GM12873 (cell line): ENCODE measurements at regions not wholly inside any gene's neighbourhood (a gene's known extent, or its start where the extent isn't known, plus 50 kb on each side); places are given as distances from the start of the nearest gene placed in this dataset.

Experiments
- TF ChIP-seq, protein P1 (sequence below): IDR thresholded peaks from 2 replicates; pipeline ENCODE4 v1.5.1; 2012; ENCODE audit warnings: low read depth, mild to moderate bottlenecking, moderate library complexity, low read length, control low read depth; ENCODE audit not compliant: insufficient read depth; ENCODE audit errors: missing control alignments

DNA sequence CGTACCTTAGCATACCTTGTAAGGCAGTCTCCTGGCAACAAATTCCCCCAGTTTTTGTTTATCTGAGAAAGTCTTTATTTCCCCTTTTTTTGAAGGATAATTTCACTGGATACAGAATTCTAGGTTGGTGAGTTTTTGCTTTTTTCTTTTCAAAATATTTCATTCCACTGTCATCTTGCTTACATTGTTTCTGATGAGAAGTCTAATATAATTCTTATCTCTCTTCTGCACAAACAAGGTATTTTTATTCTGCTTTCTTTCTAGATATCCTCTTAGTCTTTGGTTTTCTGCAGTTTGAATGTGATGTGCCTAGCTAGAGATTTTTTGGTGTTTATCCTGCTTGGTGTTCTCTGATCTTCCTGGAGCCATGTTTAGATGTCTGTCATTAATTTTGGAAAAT, 57.7 kb upstream of the EZR start:
- TF ChIP-seq, protein P1, sequence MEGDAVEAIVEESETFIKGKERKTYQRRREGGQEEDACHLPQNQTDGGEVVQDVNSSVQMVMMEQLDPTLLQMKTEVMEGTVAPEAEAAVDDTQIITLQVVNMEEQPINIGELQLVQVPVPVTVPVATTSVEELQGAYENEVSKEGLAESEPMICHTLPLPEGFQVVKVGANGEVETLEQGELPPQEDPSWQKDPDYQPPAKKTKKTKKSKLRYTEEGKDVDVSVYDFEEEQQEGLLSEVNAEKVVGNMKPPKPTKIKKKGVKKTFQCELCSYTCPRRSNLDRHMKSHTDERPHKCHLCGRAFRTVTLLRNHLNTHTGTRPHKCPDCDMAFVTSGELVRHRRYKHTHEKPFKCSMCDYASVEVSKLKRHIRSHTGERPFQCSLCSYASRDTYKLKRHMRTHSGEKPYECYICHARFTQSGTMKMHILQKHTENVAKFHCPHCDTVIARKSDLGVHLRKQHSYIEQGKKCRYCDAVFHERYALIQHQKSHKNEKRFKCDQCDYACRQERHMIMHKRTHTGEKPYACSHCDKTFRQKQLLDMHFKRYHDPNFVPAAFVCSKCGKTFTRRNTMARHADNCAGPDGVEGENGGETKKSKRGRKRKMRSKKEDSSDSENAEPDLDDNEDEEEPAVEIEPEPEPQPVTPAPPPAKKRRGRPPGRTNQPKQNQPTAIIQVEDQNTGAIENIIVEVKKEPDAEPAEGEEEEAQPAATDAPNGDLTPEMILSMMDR, result no peak

DNA sequence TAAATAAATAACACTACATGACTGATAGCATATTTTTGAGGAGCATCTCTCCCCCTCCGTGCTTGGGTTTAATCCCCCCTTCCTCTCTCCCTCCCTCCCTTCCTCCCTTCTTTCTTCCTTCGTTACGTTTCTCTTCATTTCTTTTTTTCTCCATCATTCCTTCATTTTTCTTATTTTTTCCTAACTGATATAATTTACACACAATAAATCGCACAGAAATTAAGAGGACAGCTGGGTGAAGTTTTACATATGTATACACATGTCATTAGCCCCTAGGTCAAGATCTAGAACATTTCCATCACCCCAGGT, 51.4 kb upstream of the EZR start:
- TF ChIP-seq, protein P1, result no peak

DNA sequence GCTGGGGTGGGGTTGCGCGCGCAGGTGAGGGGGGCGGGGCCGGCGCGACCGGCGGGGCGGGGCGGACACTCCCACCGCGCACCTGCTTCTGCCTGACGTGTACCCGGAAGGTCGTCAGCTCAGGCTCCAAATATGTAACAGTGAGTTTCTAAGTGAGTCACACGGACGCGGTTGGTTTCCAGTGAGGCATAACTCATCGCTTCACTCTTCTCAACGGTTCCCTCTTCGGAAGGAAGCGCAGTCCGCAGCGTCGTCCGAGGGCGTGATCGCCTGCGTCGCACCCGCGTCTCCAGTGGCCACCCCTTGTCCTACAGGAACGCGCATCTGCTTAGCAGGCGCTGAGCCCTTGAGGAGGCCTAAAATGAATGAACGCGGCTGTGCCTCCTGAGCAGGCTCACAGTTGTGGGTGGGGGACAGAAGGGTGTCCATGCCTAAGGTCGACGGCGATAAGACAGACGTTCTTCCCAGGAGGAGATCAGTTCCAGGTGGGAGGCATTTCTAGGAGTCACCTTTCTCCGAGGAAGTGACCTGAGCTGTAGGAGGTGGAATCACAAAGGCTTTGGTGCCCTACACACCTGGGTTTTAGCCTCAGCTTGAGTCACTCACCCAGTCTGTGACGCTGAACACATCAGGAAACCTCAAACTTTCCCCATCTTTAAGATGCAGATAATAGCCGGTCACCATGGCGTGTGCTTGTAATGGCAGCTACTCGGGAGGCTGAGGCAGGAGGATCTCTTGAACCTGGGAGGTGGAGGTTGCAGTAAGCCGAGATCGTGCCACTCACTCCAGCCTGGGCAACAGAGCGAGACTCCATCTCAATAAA, 50.9 kb upstream of the EZR start:
- TF ChIP-seq, protein P1, result peak; percentile 39

DNA sequence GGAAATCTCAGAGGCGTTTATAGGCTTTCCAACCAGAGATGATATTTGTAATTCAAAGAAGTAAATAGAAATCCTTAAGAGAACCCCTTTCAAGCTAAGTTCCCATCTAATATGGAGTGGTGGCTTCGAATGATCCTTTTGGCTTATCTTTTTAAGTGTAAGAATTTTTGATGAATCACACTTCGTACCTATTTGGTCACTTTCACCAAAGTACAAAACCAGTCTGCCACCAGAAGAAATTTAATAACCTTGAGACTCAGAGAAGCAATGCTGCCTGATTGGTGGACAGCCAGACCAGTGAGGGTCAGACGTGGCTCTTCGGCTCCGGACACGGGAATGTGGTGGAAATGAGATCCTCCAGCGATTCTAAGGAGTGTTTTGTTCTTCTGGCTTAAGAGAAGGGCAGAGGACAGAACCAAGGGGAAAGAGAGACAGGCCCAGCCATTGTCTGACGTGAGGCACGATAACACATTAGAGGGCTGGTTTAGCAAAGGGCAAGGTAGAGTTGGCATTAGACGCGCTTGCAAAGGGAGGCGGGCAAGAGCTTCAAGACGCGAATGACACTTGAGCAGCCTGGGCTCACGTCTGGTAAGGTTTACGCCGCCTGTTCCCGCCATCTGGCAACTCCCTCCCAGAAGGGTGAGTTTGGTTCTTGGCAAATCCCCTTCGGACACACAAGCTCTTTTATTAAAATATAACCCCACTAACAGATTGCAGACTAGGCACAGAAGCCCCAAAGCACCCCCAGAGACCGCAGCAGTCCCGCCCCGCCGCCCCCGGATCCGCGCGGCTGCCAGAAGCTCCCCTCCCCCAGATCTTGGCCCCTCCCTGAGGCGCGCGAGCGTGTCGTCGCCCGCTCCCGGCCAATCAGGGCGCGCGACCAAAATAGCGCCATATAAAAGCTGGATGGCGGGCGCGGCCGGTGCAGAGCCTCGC, 50.0 kb upstream of the EZR start:
- TF ChIP-seq, protein P1, result no peak
